ENCODE measurements at regions not wholly inside any gene's neighbourhood (a gene's known extent, or its start where the extent isn't known, plus 50 kb on each side); places are given as distances from the start of the nearest gene placed in this dataset.
"Not testable (repeated sequence)": the region's sequence is repeated elsewhere in the genome, so short reads cannot be mapped to it uniquely, and the experiment has no call there.

DNA sequence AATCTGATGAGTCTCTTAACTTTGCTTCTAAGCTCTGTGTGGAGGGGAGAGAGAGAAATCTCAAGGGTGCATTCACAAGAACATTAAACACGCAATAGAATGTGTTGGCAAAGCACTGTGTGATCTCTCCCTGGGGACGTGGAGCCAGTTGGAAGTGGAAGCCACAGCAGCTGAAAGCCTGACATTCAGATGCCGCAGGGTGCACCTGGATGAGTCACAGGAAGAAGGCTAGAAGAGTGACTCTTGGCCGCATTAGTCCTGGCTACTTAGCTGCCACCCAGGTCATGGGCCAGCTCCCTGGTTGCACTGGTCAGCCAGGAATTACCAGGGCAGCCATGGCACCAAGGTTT lies 186.9 kb downstream of the ADRA2C start:
- TF ChIP-seq POLR2AphosphoS5, POLR2A (IDR thresholded peaks at IDR 0.05; ENCODE audit: low read depth, low read length): not testable (repeated sequence)

Measured in GM12892 (cell line).